Fibroblast of the conjunctiva (primary cell): ENCODE measurements at regions not wholly inside any gene's neighbourhood (a gene's known extent, or its start where the extent isn't known, plus 50 kb on each side); places are given as distances from the start of the nearest gene placed in this dataset.

ENCODE experiments used
- DNase-seq: peaks from one replicate; pipeline ENCODE4 v3.0.0-alpha.2; 2010; ENCODE audit warnings: low read depth

- DNase-seq = no peak
Measured at GRCh38 chr4:187786190-187786589, 209.4 kb upstream of the ZFP42 start.

GRCh38 chr4:187789078-187789477, 206.5 kb upstream of the ZFP42 start:
- no peak for DNase-seq

- no peak for DNase-seq
Measured at GRCh38 chr4:187795737-187796136, 199.8 kb upstream of the ZFP42 start.

GRCh38 chr4:187798385-187798784, 197.2 kb upstream of the ZFP42 start:
- DNase-seq = no peak

GRCh38 chr4:187799735-187800134, 195.8 kb upstream of the ZFP42 start:
- no peak for DNase-seq

GRCh38 chr4:187811591-187811990, 184.0 kb upstream of the ZFP42 start:
- DNase-seq = no peak

GRCh38 chr4:187814737-187815465, 180.7 kb upstream of the ZFP42 start:
- peak; percentile 4 for DNase-seq

GRCh38 chr4:187826725-187827124, 168.8 kb upstream of the ZFP42 start:
- DNase-seq = no peak

GRCh38 chr4:187827631-187828030, 167.9 kb upstream of the ZFP42 start:
- DNase-seq = no peak

GRCh38 chr4:187839765-187840164, 155.8 kb upstream of the ZFP42 start:
- no peak for DNase-seq

- no peak for DNase-seq
Measured at GRCh38 chr4:187840814-187841213, 154.8 kb upstream of the ZFP42 start.

- DNase-seq = no peak
Measured at GRCh38 chr4:187849556-187850225, 145.9 kb upstream of the ZFP42 start.

GRCh38 chr4:187865914-187866313, 129.7 kb upstream of the ZFP42 start:
- no peak for DNase-seq

GRCh38 chr4:187883049-187883448, 112.5 kb upstream of the ZFP42 start:
- DNase-seq = no peak

- no peak for DNase-seq
Measured at GRCh38 chr4:187883836-187884475, 111.6 kb upstream of the ZFP42 start.

GRCh38 chr4:187887906-187888305, 107.7 kb upstream of the ZFP42 start:
- no peak for DNase-seq

GRCh38 chr4:187889651-187890050, 105.9 kb upstream of the ZFP42 start:
- no peak for DNase-seq

GRCh38 chr4:187893418-187893817, 102.2 kb upstream of the ZFP42 start:
- DNase-seq = no peak

GRCh38 chr4:187903106-187903505, 92.5 kb upstream of the ZFP42 start:
- DNase-seq = no peak

- no peak for DNase-seq
Measured at GRCh38 chr4:187903700-187904099, 91.9 kb upstream of the ZFP42 start.

GRCh38 chr4:187908079-187908561, 87.5 kb upstream of the ZFP42 start:
- peak; percentile 59 for DNase-seq

- no peak for DNase-seq
Measured at GRCh38 chr4:187908731-187909130, 86.8 kb upstream of the ZFP42 start.

GRCh38 chr4:187910741-187911140, 84.8 kb upstream of the ZFP42 start:
- no peak for DNase-seq
